ENCODE measurements at regions not wholly inside any gene's neighbourhood (a gene's known extent, or its start where the extent isn't known, plus 50 kb on each side); places are given as distances from the start of the nearest gene placed in this dataset.
A peak's percentile ranks its signal among the peaks of the same experiment; 100 is the strongest.
"Not testable (repeated sequence)": the region's sequence is repeated elsewhere in the genome, so short reads cannot be mapped to it uniquely, and the experiment has no call there.

GRCh38 chr22:46044621-46045458, 67.9 kb upstream of the WNT7B start:
- Mint-ChIP-seq H3K4me3 (ENCODE audit: low read depth) (peak overlapping the region; percentile 74), H3K27ac (peak overlapping the region; percentile 49)
- intact Hi-C loops (cut with micrococcal nuclease): no loop called here

DNA sequence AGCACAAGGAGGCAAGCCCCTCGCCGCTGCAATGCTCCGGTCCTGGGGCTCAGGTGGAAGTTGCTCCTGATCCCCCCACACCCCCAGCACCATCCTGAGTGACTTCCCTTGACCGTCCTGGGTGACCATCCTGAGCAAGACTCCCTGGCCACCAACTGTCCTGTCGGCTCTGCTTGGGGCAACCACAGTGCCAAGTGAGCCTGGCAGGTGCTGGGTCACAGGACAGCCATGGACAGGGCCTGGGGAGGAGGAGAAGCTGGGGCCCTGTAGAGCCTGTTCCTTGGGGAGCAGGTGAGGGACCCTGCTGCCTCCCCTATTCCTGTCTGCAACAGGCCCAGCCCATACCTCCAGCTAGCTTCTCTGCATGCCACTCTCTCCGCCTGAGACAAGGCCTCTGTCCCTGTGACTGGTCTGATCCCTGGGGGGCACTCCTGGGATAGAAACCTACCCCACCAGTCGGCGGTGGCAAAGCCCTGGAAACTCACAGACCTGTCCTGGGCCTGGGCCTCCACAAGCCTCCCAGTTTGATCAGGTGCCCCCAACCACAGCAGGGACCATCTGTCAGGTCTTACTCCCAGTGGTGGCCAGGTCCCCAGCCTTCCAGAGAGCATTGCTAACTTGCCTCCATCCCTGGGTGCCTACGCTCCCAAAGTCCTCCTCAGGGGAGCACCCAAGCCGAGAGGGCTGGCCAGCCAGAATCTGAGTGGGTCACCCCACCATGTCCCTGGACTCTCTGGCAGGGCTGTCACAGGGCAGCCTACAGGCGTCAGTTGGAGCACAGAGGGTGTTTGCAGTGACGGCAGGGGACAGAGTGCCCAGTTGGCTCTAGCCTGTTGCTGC, 68.7 kb upstream of the WNT7B start:
- Mint-ChIP-seq H3K27me3 (ENCODE audit: low read depth) (no peaks in the 10 kb centered on the region), H3K27ac (no peak overlapping the region), H3K9me3 (no peaks in the 10 kb centered on the region), H3K36me3 (ENCODE audit: low read depth) (no peaks in the 10 kb centered on the region), H3K4me3 (ENCODE audit: low read depth) (peak overlapping the region; percentile 47), H3K4me1 (ENCODE audit: low read depth) (peaks cover 4% of the 10 kb centered on the region)
- DNase-seq (ENCODE audit: low spot score): no peak
- intact Hi-C loops (cut with micrococcal nuclease): no loop called here

More at GRCh38 chr22:46044621-46045458, 67.9 kb upstream of the WNT7B start:
- peaks cover 4% of the 10 kb centered on the region for H3K4me1 Mint-ChIP-seq (ENCODE audit: low read depth)
- no peaks in the 10 kb centered on the region for H3K36me3 Mint-ChIP-seq (ENCODE audit: low read depth)
- no peaks in the 10 kb centered on the region for H3K9me3 Mint-ChIP-seq
- H3K27me3 Mint-ChIP-seq (ENCODE audit: low read depth): no peaks in the 10 kb centered on the region
- DNase-seq (ENCODE audit: low spot score): no peak

- no peak for DNase-seq (ENCODE audit: low spot score)
Measured at GRCh38 chr22:46046299-46046685, 69.3 kb upstream of the WNT7B start.

GRCh38 chr22:46047226-46047625, 70.3 kb upstream of the WNT7B start:
- H3K27ac Mint-ChIP-seq: no peak overlapping the region
- intact Hi-C loops (cut with micrococcal nuclease): no loop called here
- no peaks in the 10 kb centered on the region for H3K36me3 Mint-ChIP-seq (ENCODE audit: low read depth)
- H3K9me3 Mint-ChIP-seq: no peaks in the 10 kb centered on the region
- H3K4me1 Mint-ChIP-seq (ENCODE audit: low read depth): peaks cover 4% of the 10 kb centered on the region
- no peak overlapping the region for H3K4me3 Mint-ChIP-seq (ENCODE audit: low read depth)
- DNase-seq (ENCODE audit: low spot score): no peak
- no peaks in the 10 kb centered on the region for H3K27me3 Mint-ChIP-seq (ENCODE audit: low read depth)

More at GRCh38 chr22:46046299-46046685, 69.3 kb upstream of the WNT7B start:
- Mint-ChIP-seq H3K36me3 (ENCODE audit: low read depth) (no peaks in the 10 kb centered on the region), H3K4me1 (ENCODE audit: low read depth) (peaks cover 4% of the 10 kb centered on the region), H3K9me3 (no peaks in the 10 kb centered on the region), H3K27me3 (ENCODE audit: low read depth) (no peaks in the 10 kb centered on the region), H3K4me3 (ENCODE audit: low read depth) (no peak overlapping the region), H3K27ac (no peak overlapping the region)
- intact Hi-C loops (cut with micrococcal nuclease): no loop called here

DNA sequence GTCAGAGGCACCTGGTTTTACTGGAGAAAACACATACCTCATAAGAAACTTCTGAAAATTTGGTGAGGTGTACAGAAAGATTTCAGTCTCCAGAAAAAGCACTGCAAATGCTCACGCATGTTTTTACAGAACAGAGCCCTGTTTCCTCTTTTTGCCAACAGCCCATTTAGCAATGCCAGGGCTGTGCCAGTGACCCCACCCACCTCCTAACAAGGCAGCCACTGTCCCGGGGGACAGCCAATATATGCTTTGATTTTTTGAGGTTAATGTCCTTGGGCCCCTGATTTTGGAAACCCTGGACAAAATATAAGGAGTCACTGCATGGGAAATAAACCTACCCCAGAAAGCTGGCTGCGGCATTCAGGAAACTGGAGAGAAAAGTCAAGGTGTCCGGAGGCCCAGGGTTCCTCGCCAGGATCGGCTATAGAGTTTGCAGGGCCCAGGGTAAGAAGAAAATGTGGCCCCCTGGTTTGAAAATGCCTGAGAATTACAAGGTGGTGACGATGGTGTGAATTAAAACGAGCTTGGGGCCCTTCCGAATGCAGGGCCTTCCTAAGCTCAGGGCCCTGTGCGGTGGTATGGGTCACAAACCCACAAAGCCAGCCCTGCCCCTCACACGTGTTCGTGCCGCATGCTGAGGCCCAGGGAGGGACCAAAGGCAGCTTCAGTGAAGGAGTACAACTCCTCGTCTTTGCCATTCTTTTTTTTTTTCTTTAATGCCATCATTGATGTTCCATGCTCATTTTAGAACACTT, 71.1 kb upstream of the WNT7B start:
- intact Hi-C loops (cut with micrococcal nuclease): no loop called here
- Mint-ChIP-seq H3K4me1 (ENCODE audit: low read depth) (peaks cover 9% of the 10 kb centered on the region), H3K36me3 (ENCODE audit: low read depth) (no peaks in the 10 kb centered on the region), H3K4me3 (ENCODE audit: low read depth) (no peak overlapping the region), H3K27me3 (ENCODE audit: low read depth) (no peaks in the 10 kb centered on the region), H3K27ac (no peak overlapping the region), H3K9me3 (no peaks in the 10 kb centered on the region)
- DNase-seq (ENCODE audit: low spot score): no peak

DNA sequence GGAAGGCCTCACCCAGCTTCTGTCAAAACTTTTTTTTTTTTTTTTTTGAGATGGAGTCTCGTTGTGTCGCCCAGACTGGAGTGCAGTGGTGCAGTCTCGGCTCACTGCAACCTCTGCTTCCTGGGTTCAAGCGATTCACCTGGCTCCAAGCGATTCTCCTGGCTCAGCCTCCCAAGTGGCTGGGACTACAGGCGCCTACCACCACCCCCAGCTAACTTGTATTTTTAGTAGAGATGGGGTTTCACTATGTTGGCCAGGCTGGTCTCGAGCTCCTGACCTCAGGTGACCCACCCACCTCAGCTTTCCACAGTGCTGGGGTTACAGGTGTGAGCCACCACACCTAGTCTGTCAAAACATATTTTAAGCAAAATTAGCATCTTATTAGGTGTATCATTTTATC, 71.7 kb upstream of the WNT7B start:
- H3K27ac Mint-ChIP-seq; H3K27me3 Mint-ChIP-seq (ENCODE audit: low read depth); H3K4me3 Mint-ChIP-seq (ENCODE audit: low read depth); DNase-seq (ENCODE audit: low spot score); H3K9me3 Mint-ChIP-seq; H3K36me3 Mint-ChIP-seq (ENCODE audit: low read depth); intact Hi-C loops (cut with micrococcal nuclease); H3K4me1 Mint-ChIP-seq (ENCODE audit: low read depth): not testable (repeated sequence)

DNA sequence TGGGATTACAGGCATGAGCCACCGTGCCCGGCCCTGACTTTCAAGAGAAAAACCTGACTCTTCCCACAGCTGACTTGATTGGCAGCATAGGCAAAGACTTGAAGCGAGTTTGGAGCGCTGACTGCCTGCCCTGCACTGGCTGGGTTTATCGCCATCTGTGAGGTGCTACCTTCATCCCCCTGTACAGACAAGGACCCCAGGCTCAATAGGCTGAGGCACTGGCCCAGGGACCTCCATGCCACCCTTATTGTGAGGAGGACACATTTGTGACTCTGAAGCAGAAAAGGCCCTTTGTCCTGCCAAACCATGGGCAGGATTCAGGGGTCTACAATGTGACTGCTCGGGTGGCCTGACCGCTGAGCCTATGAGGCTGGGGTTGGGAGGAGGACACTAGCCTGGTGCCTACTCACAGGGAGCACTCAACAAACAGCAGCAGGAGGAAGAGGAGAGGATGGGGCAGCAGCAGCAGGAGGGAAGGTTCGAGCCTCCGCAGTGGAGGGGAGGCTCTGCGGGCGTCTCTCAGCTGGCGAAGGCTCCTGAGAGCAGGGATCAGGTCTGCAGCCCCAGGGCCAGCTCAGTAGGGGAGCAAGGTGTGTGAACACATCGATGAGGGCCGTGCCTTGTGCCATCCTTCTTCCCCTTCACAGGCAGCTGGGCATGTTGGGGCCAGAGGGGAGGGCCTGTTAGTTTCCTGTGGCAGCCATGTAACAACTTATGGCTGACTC, 72.9 kb upstream of the WNT7B start:
- Mint-ChIP-seq H3K4me1 (ENCODE audit: low read depth) (peaks cover 9% of the 10 kb centered on the region), H3K4me3 (ENCODE audit: low read depth) (no peak overlapping the region), H3K27ac (no peak overlapping the region), H3K9me3 (no peaks in the 10 kb centered on the region), H3K36me3 (ENCODE audit: low read depth) (no peaks in the 10 kb centered on the region), H3K27me3 (ENCODE audit: low read depth) (no peaks in the 10 kb centered on the region)
- DNase-seq (ENCODE audit: low spot score): no peak
- intact Hi-C loops (cut with micrococcal nuclease): no loop called here

- intact Hi-C loops (cut with micrococcal nuclease): no loop called here
- no peak overlapping the region for H3K27ac Mint-ChIP-seq
- DNase-seq (ENCODE audit: low spot score): no peak
- peaks cover 15% of the 10 kb centered on the region for H3K4me1 Mint-ChIP-seq (ENCODE audit: low read depth)
- H3K9me3 Mint-ChIP-seq: no peaks in the 10 kb centered on the region
- H3K4me3 Mint-ChIP-seq (ENCODE audit: low read depth): no peak overlapping the region
- peaks cover 1% of the 10 kb centered on the region for H3K36me3 Mint-ChIP-seq (ENCODE audit: low read depth)
- H3K27me3 Mint-ChIP-seq (ENCODE audit: low read depth): no peaks in the 10 kb centered on the region
Measured at GRCh38 chr22:46050451-46050845, 73.5 kb upstream of the WNT7B start.

- Mint-ChIP-seq H3K9me3 (no peaks in the 10 kb centered on the region), H3K27me3 (ENCODE audit: low read depth) (no peaks in the 10 kb centered on the region), H3K36me3 (ENCODE audit: low read depth) (peaks cover 2% of the 10 kb centered on the region), H3K4me3 (ENCODE audit: low read depth) (no peak overlapping the region), H3K27ac (no peak overlapping the region), H3K4me1 (ENCODE audit: low read depth) (peaks cover 16% of the 10 kb centered on the region)
- intact Hi-C loops (cut with micrococcal nuclease): no loop called here
- DNase-seq (ENCODE audit: low spot score): no peak
Measured at GRCh38 chr22:46050916-46051614, 74.1 kb upstream of the WNT7B start.

DNA sequence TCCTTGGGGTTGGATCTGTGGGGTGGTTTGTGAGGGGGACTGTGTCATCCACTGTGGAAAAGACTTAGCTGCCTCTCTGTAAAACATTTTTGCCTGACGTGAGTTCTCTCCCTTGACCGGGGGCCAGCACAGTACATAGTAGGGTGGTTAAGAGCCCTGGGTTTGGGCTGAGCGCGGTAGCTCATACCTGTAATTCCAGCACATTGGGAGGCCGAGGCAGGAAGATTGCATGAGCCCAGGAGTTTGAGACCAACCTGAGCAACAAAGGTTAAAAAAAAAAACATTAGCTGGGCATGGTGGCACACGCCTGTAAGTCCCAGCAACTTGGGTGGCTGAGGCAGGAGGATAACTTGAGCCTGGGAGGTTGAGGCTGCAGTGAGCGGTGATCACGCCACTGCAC, 74.7 kb upstream of the WNT7B start:
- intact Hi-C loops (cut with micrococcal nuclease): loop anchor here (2.0 kb wide), 1 partner anchor 15 kb away; no protein-coding TSS in a partner anchor
- no peak overlapping the region for H3K27ac Mint-ChIP-seq
- no peaks in the 10 kb centered on the region for H3K27me3 Mint-ChIP-seq (ENCODE audit: low read depth)
- H3K36me3 Mint-ChIP-seq (ENCODE audit: low read depth): peaks cover 2% of the 10 kb centered on the region
- H3K4me3 Mint-ChIP-seq (ENCODE audit: low read depth): peak overlapping the region; percentile 35
- no peaks in the 10 kb centered on the region for H3K9me3 Mint-ChIP-seq
- DNase-seq (ENCODE audit: low spot score): no peak
- peaks cover 17% of the 10 kb centered on the region for H3K4me1 Mint-ChIP-seq (ENCODE audit: low read depth)

DNA sequence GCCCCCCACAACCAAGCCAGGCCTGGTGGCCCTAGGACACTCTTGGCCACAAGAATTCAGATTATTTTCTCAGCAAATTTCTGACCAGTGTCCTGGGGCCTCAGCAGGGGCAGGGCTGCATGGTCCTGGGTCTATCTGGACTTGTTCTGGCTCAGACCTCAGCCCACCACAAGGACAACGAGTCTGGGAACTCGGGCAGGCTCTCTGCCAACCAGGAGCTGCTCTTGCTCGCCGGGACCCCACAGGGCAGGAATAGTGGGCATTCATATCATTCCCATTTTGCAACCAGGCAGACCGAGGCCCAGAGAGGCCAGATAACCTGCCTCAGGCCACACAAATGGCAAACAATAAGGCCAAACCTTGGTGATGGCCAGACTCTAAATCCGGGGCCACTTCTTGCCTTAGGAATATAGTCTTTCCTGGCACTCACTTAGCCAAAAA, 75.4 kb upstream of the WNT7B start:
- intact Hi-C loops (cut with micrococcal nuclease): loop anchor here (2.0 kb wide), 1 partner anchor 16 kb away; no protein-coding TSS in a partner anchor
- DNase-seq (ENCODE audit: low spot score): no peak
- Mint-ChIP-seq H3K36me3 (ENCODE audit: low read depth) (peaks cover 2% of the 10 kb centered on the region), H3K9me3 (no peaks in the 10 kb centered on the region), H3K27me3 (ENCODE audit: low read depth) (no peaks in the 10 kb centered on the region), H3K27ac (peak overlapping the region; percentile 94), H3K4me1 (ENCODE audit: low read depth) (peaks cover 22% of the 10 kb centered on the region), H3K4me3 (ENCODE audit: low read depth) (peak overlapping the region; percentile 90)
